A549 (cell line): ENCODE measurements at regions not wholly inside any gene's neighbourhood (a gene's known extent, or its start where the extent isn't known, plus 50 kb on each side); places are given as distances from the start of the nearest gene placed in this dataset.

Experiments
- BHLHE40 ChIP-seq: IDR thresholded peaks from 2 replicates; pipeline ENCODE4 v1.6.1; 2012; ENCODE audit warnings: low read depth, low read length, inconsistent platforms
- CHD2 ChIP-seq: fragments of 150-350 bp; IDR thresholded peaks from 2 replicates; pipeline ENCODE4 v1.6.1; 2014; ENCODE audit warnings: low read length; ENCODE audit not compliant: partially characterized antibody
- EP300 ChIP-seq, 2 experiments: fragments of >200 bp; sonication (Bioruptor Twin); formaldehyde crosslinking; IDR thresholded peaks; 2 replicates in 1 of 2; 3 replicates in 1 of 2; pipeline ENCODE4 v1.6.1; 2016 to 2017
- HOXA7 ChIP-seq: fragments of 250-450 bp; sonication (Bioruptor Pico); IDR thresholded peaks from 2 replicates; pipeline ENCODE4 v1.5.0; 2020; ENCODE audit warnings: mild to moderate bottlenecking, moderate library complexity
- MAFK ChIP-seq: fragments of 450-650 bp; IDR thresholded peaks from 2 replicates; pipeline ENCODE4 v1.6.1; 2014; ENCODE audit not compliant: partially characterized antibody
- PHF8 ChIP-seq: fragments of 200-600 bp; sonication (generic); IDR thresholded peaks from 2 replicates; pipeline ENCODE4 v1.6.1; 2016; ENCODE audit warnings: low read depth, mild to moderate bottlenecking, antibody characterized with exemption, moderate library complexity, borderline replicate concordance
- POLR2AphosphoS2 ChIP-seq: conservative IDR thresholded peaks from 2 replicates; pipeline ENCODE4 v1.6.1; 2012; ENCODE audit warnings: low read length, improper control_type of control experiment, inconsistent platforms
- SMC3 ChIP-seq: fragments of >200 bp; sonication (Bioruptor Twin); formaldehyde crosslinking; IDR thresholded peaks from 3 replicates; pipeline ENCODE4 v1.6.1; 2018; ENCODE audit warnings: inconsistent platforms
- TF ChIP-seq, protein P1 (sequence below): fragments of >200 bp; sonication (Bioruptor Twin); formaldehyde crosslinking; IDR thresholded peaks from 3 replicates; pipeline ENCODE4 v1.5.1; 2016
- TF ChIP-seq, protein P2 (sequence below): IDR thresholded peaks from 2 replicates; pipeline ENCODE4 v1.6.1; 2012; ENCODE audit warnings: low read depth, borderline replicate concordance
- TF ChIP-seq, protein P3 (sequence below): fragments of 200-600 bp; sonication (generic); IDR thresholded peaks from 2 replicates; pipeline ENCODE4 v1.6.1; 2016; ENCODE audit warnings: antibody characterized with exemption, mild to moderate bottlenecking, moderate library complexity
- TF ChIP-seq, protein P4 (sequence below): fragments of 450-650 bp; IDR thresholded peaks from 2 replicates; pipeline ENCODE4 v1.6.1; 2014; ENCODE audit warnings: antibody characterized with exemption

DNA sequence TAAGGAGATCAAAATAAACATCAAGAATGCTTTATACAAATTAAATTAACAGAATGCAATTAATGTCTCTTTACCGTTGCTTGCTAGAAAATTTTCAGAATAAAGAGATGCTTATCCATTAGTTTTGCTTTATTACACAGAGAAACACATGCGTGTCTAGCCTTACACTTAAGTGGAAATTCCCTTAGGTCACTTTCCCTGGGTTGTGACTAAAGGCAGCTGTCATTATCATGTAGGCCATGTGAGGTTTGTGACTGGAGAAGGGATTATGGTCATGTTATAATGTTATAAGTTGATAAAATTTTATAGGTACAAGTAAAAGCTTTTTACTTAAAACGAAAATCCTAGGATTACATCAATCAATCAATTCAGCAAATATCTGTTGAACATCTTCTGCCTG, 121.0 kb downstream of the KCNRG start:
- TF ChIP-seq, protein P1, sequence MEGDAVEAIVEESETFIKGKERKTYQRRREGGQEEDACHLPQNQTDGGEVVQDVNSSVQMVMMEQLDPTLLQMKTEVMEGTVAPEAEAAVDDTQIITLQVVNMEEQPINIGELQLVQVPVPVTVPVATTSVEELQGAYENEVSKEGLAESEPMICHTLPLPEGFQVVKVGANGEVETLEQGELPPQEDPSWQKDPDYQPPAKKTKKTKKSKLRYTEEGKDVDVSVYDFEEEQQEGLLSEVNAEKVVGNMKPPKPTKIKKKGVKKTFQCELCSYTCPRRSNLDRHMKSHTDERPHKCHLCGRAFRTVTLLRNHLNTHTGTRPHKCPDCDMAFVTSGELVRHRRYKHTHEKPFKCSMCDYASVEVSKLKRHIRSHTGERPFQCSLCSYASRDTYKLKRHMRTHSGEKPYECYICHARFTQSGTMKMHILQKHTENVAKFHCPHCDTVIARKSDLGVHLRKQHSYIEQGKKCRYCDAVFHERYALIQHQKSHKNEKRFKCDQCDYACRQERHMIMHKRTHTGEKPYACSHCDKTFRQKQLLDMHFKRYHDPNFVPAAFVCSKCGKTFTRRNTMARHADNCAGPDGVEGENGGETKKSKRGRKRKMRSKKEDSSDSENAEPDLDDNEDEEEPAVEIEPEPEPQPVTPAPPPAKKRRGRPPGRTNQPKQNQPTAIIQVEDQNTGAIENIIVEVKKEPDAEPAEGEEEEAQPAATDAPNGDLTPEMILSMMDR, result no peak
- TF ChIP-seq, protein P2, sequence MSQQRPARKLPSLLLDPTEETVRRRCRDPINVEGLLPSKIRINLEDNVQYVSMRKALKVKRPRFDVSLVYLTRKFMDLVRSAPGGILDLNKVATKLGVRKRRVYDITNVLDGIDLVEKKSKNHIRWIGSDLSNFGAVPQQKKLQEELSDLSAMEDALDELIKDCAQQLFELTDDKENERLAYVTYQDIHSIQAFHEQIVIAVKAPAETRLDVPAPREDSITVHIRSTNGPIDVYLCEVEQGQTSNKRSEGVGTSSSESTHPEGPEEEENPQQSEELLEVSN, result no peak
- TF ChIP-seq, protein P3, sequence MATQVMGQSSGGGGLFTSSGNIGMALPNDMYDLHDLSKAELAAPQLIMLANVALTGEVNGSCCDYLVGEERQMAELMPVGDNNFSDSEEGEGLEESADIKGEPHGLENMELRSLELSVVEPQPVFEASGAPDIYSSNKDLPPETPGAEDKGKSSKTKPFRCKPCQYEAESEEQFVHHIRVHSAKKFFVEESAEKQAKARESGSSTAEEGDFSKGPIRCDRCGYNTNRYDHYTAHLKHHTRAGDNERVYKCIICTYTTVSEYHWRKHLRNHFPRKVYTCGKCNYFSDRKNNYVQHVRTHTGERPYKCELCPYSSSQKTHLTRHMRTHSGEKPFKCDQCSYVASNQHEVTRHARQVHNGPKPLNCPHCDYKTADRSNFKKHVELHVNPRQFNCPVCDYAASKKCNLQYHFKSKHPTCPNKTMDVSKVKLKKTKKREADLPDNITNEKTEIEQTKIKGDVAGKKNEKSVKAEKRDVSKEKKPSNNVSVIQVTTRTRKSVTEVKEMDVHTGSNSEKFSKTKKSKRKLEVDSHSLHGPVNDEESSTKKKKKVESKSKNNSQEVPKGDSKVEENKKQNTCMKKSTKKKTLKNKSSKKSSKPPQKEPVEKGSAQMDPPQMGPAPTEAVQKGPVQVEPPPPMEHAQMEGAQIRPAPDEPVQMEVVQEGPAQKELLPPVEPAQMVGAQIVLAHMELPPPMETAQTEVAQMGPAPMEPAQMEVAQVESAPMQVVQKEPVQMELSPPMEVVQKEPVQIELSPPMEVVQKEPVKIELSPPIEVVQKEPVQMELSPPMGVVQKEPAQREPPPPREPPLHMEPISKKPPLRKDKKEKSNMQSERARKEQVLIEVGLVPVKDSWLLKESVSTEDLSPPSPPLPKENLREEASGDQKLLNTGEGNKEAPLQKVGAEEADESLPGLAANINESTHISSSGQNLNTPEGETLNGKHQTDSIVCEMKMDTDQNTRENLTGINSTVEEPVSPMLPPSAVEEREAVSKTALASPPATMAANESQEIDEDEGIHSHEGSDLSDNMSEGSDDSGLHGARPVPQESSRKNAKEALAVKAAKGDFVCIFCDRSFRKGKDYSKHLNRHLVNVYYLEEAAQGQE, result no peak
- no peak for TF ChIP-seq PHF8
- no peak for TF ChIP-seq MAFK
- no peak for TF ChIP-seq EP300 (IDR thresholded peaks at IDR 0.05)
- TF ChIP-seq SMC3, result no peak
- TF ChIP-seq, protein P4, sequence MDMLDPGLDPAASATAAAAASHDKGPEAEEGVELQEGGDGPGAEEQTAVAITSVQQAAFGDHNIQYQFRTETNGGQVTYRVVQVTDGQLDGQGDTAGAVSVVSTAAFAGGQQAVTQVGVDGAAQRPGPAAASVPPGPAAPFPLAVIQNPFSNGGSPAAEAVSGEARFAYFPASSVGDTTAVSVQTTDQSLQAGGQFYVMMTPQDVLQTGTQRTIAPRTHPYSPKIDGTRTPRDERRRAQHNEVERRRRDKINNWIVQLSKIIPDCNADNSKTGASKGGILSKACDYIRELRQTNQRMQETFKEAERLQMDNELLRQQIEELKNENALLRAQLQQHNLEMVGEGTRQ, result no peak
- TF ChIP-seq HOXA7 (CRISPR knock-in tag), result no peak
- TF ChIP-seq CHD2, result no peak
- TF ChIP-seq POLR2AphosphoS2, result no peak
- no peak for TF ChIP-seq BHLHE40
